ENCODE measurements at regions not wholly inside any gene's neighbourhood (a gene's known extent, or its start where the extent isn't known, plus 50 kb on each side); places are given as distances from the start of the nearest gene placed in this dataset.

GRCh38 chr14:65937079-65937959 lies 524.8 kb downstream of the FUT8 start:
- TF ChIP-seq, protein P1, sequence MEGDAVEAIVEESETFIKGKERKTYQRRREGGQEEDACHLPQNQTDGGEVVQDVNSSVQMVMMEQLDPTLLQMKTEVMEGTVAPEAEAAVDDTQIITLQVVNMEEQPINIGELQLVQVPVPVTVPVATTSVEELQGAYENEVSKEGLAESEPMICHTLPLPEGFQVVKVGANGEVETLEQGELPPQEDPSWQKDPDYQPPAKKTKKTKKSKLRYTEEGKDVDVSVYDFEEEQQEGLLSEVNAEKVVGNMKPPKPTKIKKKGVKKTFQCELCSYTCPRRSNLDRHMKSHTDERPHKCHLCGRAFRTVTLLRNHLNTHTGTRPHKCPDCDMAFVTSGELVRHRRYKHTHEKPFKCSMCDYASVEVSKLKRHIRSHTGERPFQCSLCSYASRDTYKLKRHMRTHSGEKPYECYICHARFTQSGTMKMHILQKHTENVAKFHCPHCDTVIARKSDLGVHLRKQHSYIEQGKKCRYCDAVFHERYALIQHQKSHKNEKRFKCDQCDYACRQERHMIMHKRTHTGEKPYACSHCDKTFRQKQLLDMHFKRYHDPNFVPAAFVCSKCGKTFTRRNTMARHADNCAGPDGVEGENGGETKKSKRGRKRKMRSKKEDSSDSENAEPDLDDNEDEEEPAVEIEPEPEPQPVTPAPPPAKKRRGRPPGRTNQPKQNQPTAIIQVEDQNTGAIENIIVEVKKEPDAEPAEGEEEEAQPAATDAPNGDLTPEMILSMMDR (IDR thresholded peaks at IDR 0.05), result no peak
- no peak for TF ChIP-seq POLR2A (IDR thresholded peaks at IDR 0.05)

All from uterus (tissue), 2 donors.